Panc1 (cell line): ENCODE measurements at regions not wholly inside any gene's neighbourhood (a gene's known extent, or its start where the extent isn't known, plus 50 kb on each side); places are given as distances from the start of the nearest gene placed in this dataset.

ENCODE experiments used
- ATAC-seq: fragments of 200-7000 bp; cut with Tn5 transposase; 2 replicates; pipeline ENCODE4 v1.9.1; 2020; ENCODE audit warnings: mild to moderate bottlenecking, moderate library complexity
- BruUV-seq: library from RNA; stranded (reverse); fragments of 400-500 nt; replicated peaks from 2 replicates; lab custom pipeline; 2021; lab: Mats Ljungman, UMichigan
- CTCF ChIA-PET: fragments of 300-600 bp; sonication (Branson Sonifier 250); formaldehyde crosslinking; loops from one replicate; lab custom pipeline; 2022; ENCODE audit warnings: antibody characterized with exemption; lab: Charles Lee
- POLR2A ChIA-PET: fragments of 300-600 bp; sonication (Branson Sonifier 250); formaldehyde crosslinking; loops from one replicate; lab custom pipeline; 2022; ENCODE audit warnings: antibody characterized with exemption; lab: Charles Lee
- DNase-seq: peaks from one replicate; pipeline ENCODE4 v3.0.0-alpha.2; 2010; ENCODE audit warnings: low read depth, low spot score
- H3K27ac ChIP-seq: 2 replicates; pipeline ENCODE4 v1.5.1; 2011; ENCODE audit warnings: mild to moderate bottlenecking, low read length, inconsistent platforms
- H3K27me3 ChIP-seq: fragments of 200-500 bp; sonication (Bioruptor generic); 2 replicates; pipeline ENCODE4 v1.6.0; 2014; ENCODE audit warnings: low read length, inconsistent platforms; ENCODE audit not compliant: control insufficient read depth, insufficient read depth
- H3K36me3 ChIP-seq: fragments of 200-500 bp; sonication (Bioruptor generic); 2 replicates; pipeline ENCODE4 v1.5.1; 2014; ENCODE audit warnings: inconsistent platforms, mild to moderate bottlenecking, low read length, moderate library complexity; ENCODE audit not compliant: control insufficient read depth, insufficient read depth
- H3K4me1 ChIP-seq: 2 replicates; pipeline ENCODE4 v1.5.1; 2011; ENCODE audit warnings: inconsistent platforms, mild to moderate bottlenecking, low read length, moderate library complexity; ENCODE audit not compliant: control insufficient read depth, insufficient read depth
- H3K4me3 ChIP-seq, 2 experiments: 2 replicates each; pipeline ENCODE4 v1.5.1; 2011 to 2012; ENCODE audit warnings: low read depth in 2 of 2, low read length in 2 of 2, mild to moderate bottlenecking in 2 of 2, inconsistent platforms in 1 of 2, moderate library complexity in 1 of 2
- H3K9me3 ChIP-seq: fragments of 200-500 bp; sonication (Bioruptor generic); 2 replicates; pipeline ENCODE4 v1.5.1; 2014; ENCODE audit warnings: low read depth, mild to moderate bottlenecking, inconsistent platforms, low read length, moderate library complexity; ENCODE audit not compliant: control insufficient read depth, insufficient read depth
- POLR2AphosphoS5 ChIP-seq: IDR thresholded peaks from 2 replicates; pipeline ENCODE4 v1.6.1; 2012; ENCODE audit warnings: mild to moderate bottlenecking, low read depth, low read length, moderate library complexity
- SIN3A ChIP-seq: IDR thresholded peaks from 2 replicates; pipeline ENCODE4 v1.6.1; 2012; ENCODE audit warnings: low read depth, mild to moderate bottlenecking, low read length, moderate library complexity, borderline replicate concordance; ENCODE audit not compliant: insufficient read depth
- TCF7L2 ChIP-seq: IDR thresholded peaks from 2 replicates; pipeline ENCODE4 v1.6.1; 2011; ENCODE audit warnings: mild to moderate bottlenecking, low read depth, low read length, inconsistent platforms
- in situ Hi-C: cut with HindIII; loops from 2 replicates; pipeline ENCODE4 v1.10.0; 2016; ENCODE audit warnings: low sequenced_read_pairs, low pct_unique_long_range_greater_than_20kb
- intact Hi-C: fragments of 100-400 bp; cut with micrococcal nuclease; formaldehyde crosslinking; loops from one replicate; pipeline ENCODE4 v1.10.0; 2022; ENCODE audit not compliant: unreplicated experiment
- TF ChIP-seq, protein P1 (sequence below): fragments of 450-650 bp; IDR thresholded peaks from 2 replicates; pipeline ENCODE4 v1.5.1; 2017; ENCODE audit warnings: mild to moderate bottlenecking
- TF ChIP-seq, protein P2 (sequence below), 2 experiments: IDR thresholded peaks; 2 replicates each; pipeline ENCODE4 v1.6.1; 2011 to 2012; ENCODE audit warnings: low read depth in 2 of 2, control low read depth in 1 of 2, low read length in 1 of 2, mild to moderate bottlenecking in 1 of 2, moderate library complexity in 1 of 2; ENCODE audit not compliant: insufficient read depth in 1 of 2

- no peak overlapping the region for H3K4me3 ChIP-seq
- ChIA-PET POLR2A (no interaction called here), CTCF (no interaction called here)
- BruUV-seq, result no TSS peak
- no peaks in the 10 kb centered on the region for H3K4me1 ChIP-seq
- H3K36me3 ChIP-seq, result no peaks in the 10 kb centered on the region
- no peak for ATAC-seq
- DNase-seq, result no peak
- H3K27ac ChIP-seq, result no peak overlapping the region
- no peaks in the 10 kb centered on the region for H3K27me3 ChIP-seq
- intact Hi-C loops (no loop called here), in situ Hi-C loops (no loop called here)
- TF ChIP-seq, protein P1, sequence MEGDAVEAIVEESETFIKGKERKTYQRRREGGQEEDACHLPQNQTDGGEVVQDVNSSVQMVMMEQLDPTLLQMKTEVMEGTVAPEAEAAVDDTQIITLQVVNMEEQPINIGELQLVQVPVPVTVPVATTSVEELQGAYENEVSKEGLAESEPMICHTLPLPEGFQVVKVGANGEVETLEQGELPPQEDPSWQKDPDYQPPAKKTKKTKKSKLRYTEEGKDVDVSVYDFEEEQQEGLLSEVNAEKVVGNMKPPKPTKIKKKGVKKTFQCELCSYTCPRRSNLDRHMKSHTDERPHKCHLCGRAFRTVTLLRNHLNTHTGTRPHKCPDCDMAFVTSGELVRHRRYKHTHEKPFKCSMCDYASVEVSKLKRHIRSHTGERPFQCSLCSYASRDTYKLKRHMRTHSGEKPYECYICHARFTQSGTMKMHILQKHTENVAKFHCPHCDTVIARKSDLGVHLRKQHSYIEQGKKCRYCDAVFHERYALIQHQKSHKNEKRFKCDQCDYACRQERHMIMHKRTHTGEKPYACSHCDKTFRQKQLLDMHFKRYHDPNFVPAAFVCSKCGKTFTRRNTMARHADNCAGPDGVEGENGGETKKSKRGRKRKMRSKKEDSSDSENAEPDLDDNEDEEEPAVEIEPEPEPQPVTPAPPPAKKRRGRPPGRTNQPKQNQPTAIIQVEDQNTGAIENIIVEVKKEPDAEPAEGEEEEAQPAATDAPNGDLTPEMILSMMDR, result no peak
- TF ChIP-seq, protein P2, sequence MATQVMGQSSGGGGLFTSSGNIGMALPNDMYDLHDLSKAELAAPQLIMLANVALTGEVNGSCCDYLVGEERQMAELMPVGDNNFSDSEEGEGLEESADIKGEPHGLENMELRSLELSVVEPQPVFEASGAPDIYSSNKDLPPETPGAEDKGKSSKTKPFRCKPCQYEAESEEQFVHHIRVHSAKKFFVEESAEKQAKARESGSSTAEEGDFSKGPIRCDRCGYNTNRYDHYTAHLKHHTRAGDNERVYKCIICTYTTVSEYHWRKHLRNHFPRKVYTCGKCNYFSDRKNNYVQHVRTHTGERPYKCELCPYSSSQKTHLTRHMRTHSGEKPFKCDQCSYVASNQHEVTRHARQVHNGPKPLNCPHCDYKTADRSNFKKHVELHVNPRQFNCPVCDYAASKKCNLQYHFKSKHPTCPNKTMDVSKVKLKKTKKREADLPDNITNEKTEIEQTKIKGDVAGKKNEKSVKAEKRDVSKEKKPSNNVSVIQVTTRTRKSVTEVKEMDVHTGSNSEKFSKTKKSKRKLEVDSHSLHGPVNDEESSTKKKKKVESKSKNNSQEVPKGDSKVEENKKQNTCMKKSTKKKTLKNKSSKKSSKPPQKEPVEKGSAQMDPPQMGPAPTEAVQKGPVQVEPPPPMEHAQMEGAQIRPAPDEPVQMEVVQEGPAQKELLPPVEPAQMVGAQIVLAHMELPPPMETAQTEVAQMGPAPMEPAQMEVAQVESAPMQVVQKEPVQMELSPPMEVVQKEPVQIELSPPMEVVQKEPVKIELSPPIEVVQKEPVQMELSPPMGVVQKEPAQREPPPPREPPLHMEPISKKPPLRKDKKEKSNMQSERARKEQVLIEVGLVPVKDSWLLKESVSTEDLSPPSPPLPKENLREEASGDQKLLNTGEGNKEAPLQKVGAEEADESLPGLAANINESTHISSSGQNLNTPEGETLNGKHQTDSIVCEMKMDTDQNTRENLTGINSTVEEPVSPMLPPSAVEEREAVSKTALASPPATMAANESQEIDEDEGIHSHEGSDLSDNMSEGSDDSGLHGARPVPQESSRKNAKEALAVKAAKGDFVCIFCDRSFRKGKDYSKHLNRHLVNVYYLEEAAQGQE (IDR thresholded peaks at IDR 0.05; ENCODE audit: insufficient read depth in 1 of 2, low read depth in 2 of 2, low read length in 1 of 2), result no peak
- TF ChIP-seq POLR2AphosphoS5, result no peak
- no peak for TF ChIP-seq SIN3A
- TF ChIP-seq TCF7L2, result no peak
- peaks cover 3% of the 10 kb centered on the region; the same call in 1 of the 2 replicates for H3K9me3 ChIP-seq
Measured at GRCh38 chr10:61192042-61192441, 248.1 kb upstream of the RHOBTB1 start.

DNA sequence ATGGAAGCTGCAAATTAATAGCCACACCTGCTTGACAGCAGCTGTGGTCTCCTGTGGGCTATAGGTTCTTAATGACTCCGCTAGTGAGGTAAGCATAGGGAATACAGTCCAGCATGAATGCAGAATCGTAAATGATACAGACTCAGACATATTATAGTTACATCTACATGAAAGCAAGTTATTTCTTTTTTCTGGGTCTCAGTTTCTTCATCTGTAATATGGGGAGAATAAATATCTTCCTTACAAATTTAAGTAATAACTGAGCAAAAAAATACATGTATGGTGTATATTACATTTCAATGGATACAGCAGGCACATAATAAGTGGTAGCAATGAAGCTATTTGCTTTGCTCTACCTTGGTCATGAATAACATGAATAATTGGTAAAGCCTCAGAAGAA is 245.9 kb upstream of the RHOBTB1 start:
- no peaks in the 10 kb centered on the region for H3K36me3 ChIP-seq
- TF ChIP-seq, protein P1, result no peak
- no peak for TF ChIP-seq POLR2AphosphoS5
- no peak for ATAC-seq
- intact Hi-C loops (loop anchor here (5.0 kb wide), 1 partner anchor 373 kb away; no protein-coding TSS in a partner anchor), in situ Hi-C loops (no loop called here)
- POLR2A ChIA-PET, result interaction anchor here (0.8 kb wide), 1 partner anchor 350 kb away, joined by 3 read pairs; no protein-coding TSS in a partner anchor
- H3K4me3 ChIP-seq, result no peak overlapping the region
- H3K9me3 ChIP-seq, result peaks cover 3% of the 10 kb centered on the region; the same call in 1 of the 2 replicates
- BruUV-seq, result no TSS peak
- no peaks in the 10 kb centered on the region for H3K27me3 ChIP-seq
- no peak overlapping the region for H3K27ac ChIP-seq
- no peaks in the 10 kb centered on the region for H3K4me1 ChIP-seq
- CTCF ChIA-PET, result interaction anchor here (0.7 kb wide), 1 partner anchor 39 kb away, joined by 6 read pairs; no protein-coding TSS in a partner anchor
- DNase-seq, result no peak
